H1 (cell line): ENCODE measurements at regions not wholly inside any gene's neighbourhood (a gene's known extent, or its start where the extent isn't known, plus 50 kb on each side); places are given as distances from the start of the nearest gene placed in this dataset.

Experiments used
- HDAC6 ChIP-seq: IDR thresholded peaks from one replicate; pipeline ENCODE4 v1.7.1; 2012; ENCODE audit warnings: low read depth, mild to moderate bottlenecking, inconsistent platforms, low read length, moderate library complexity
- KDM1A ChIP-seq: fragments of 200-600, 300-600 bp; sonication (generic); IDR thresholded peaks from 2 replicates; pipeline ENCODE4 v1.7.1; 2016; ENCODE audit warnings: mild to moderate bottlenecking, low read length, borderline replicate concordance
- SAP30 ChIP-seq: fragments of 300-600 bp; sonication (generic); IDR thresholded peaks from 2 replicates; pipeline ENCODE4 v1.7.1; 2012; ENCODE audit warnings: low read length, moderate library complexity, mild to moderate bottlenecking, inconsistent platforms; ENCODE audit not compliant: insufficient read depth, insufficient replicate concordance
- SIN3A ChIP-seq, 2 experiments: IDR thresholded peaks in 1 of 2; conservative IDR thresholded peaks in 1 of 2; 2 replicates each; pipeline ENCODE4 v1.6.1; 2011 to 2012; ENCODE audit warnings: low read length in 2 of 2, improper control_type of control experiment in 1 of 2, low read depth in 1 of 2, mild to moderate bottlenecking in 1 of 2
- TCF12 ChIP-seq: IDR thresholded peaks from 2 replicates; pipeline ENCODE4 v1.6.1; 2011; ENCODE audit warnings: low read depth, mild to moderate bottlenecking, low read length
- TF ChIP-seq, protein P1 (sequence below): IDR thresholded peaks from 2 replicates; pipeline ENCODE4 v1.6.1; 2011; ENCODE audit warnings: low read depth, mild to moderate bottlenecking, low read length; ENCODE audit not compliant: insufficient read depth

DNA sequence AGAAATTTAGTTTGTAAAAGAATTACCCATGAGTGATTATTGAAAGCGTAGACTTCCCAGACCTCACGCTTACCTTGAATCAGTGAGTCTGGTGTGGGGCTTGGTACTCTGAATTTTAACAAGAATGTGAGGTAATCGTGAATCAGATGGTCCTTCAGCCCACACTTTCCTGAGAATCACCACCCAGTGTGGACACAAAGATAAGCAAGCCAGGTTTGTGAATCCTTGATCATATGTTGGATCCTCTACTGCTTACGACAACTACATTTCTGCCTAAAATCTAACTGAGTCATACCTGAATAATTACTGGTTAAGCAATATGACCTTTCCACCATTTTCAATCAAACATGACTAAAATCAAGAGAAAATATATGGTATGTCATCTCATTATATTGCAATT, 589.3 kb downstream of the TFAP2A start (continued):
- TF ChIP-seq HDAC6 (no peak), TCF12 (no peak), KDM1A (no peak), SAP30 (no peak), SIN3A (conservative IDR thresholded peaks at IDR 0.05 in 1 of 2, IDR thresholded peaks at IDR 0.05 in 1 of 2; ENCODE audit: low read depth in 1 of 2, low read length in 2 of 2) (no peak)
- TF ChIP-seq, protein P1, sequence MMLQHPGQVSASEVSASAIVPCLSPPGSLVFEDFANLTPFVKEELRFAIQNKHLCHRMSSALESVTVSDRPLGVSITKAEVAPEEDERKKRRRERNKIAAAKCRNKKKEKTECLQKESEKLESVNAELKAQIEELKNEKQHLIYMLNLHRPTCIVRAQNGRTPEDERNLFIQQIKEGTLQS = no peak
